ENCODE measurements at regions not wholly inside any gene's neighbourhood (a gene's known extent, or its start where the extent isn't known, plus 50 kb on each side); places are given as distances from the start of the nearest gene placed in this dataset.

GRCh38 chr11:95692526-95693260 lies 96.9 kb downstream of the FAM76B start:
- no peak for TF ChIP-seq POLR2AphosphoS5 (IDR thresholded peaks at IDR 0.05; ENCODE audit: low read depth, low read length)
- TF ChIP-seq FOXP2 (optimal IDR thresholded peaks at IDR 0.05; ENCODE audit: borderline replicate concordance, extremely low read depth, extremely low read length, insufficient read depth): no peak
- no peak for TF ChIP-seq REST (IDR thresholded peaks at IDR 0.05; ENCODE audit: insufficient read depth in 1 of 2, low read depth in 2 of 2, low read length in 2 of 2)
- no peak for TF ChIP-seq SIN3A (IDR thresholded peaks at IDR 0.05; ENCODE audit: borderline replicate concordance, insufficient read depth, low read length)
- TF ChIP-seq TAF1 (IDR thresholded peaks at IDR 0.05; ENCODE audit: borderline replicate concordance, insufficient read depth, low read length): no peak
